ENCODE measurements at regions not wholly inside any gene's neighbourhood (a gene's known extent, or its start where the extent isn't known, plus 50 kb on each side); places are given as distances from the start of the nearest gene placed in this dataset.

DNA sequence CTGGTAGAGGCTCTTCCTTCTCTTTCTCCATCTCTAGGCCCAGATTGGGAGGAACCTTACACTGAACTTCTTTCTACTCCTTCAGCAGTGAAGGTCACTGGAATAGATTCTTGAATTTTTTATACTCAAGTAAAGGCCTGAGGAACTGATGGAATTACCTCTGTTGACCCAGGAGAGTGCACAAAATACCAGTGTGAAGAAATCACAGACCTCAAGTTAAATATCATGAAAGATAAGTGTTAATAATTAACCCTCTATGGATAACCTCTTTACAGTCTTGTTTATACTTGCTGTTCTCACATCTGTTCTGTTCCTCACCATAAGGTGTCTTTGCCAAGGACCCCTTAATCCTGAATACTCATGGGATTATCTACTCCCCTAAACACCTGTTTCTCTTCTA lies 244.4 kb upstream of the STAC start:
- TF ChIP-seq, protein P1, sequence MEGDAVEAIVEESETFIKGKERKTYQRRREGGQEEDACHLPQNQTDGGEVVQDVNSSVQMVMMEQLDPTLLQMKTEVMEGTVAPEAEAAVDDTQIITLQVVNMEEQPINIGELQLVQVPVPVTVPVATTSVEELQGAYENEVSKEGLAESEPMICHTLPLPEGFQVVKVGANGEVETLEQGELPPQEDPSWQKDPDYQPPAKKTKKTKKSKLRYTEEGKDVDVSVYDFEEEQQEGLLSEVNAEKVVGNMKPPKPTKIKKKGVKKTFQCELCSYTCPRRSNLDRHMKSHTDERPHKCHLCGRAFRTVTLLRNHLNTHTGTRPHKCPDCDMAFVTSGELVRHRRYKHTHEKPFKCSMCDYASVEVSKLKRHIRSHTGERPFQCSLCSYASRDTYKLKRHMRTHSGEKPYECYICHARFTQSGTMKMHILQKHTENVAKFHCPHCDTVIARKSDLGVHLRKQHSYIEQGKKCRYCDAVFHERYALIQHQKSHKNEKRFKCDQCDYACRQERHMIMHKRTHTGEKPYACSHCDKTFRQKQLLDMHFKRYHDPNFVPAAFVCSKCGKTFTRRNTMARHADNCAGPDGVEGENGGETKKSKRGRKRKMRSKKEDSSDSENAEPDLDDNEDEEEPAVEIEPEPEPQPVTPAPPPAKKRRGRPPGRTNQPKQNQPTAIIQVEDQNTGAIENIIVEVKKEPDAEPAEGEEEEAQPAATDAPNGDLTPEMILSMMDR (IDR thresholded peaks at IDR 0.05): no peak
- no peak for TF ChIP-seq POLR2A (IDR thresholded peaks at IDR 0.05)
